ENCODE measurements at regions not wholly inside any gene's neighbourhood (a gene's known extent, or its start where the extent isn't known, plus 50 kb on each side); places are given as distances from the start of the nearest gene placed in this dataset.
A peak's percentile ranks its signal among the peaks of the same experiment; 100 is the strongest.

- Histone ChIP-seq H3K4me2 (ENCODE audit: insufficient read depth, low read length) (no peak overlapping the region), H3K4me3 (ENCODE audit: insufficient read depth, low read length) (no peak overlapping the region), H3K27me3 (ENCODE audit: insufficient read depth, low read length) (no peaks in the 10 kb centered on the region), H3K79me2 (ENCODE audit: insufficient read depth, low read length) (no peaks in the 10 kb centered on the region), H2AFZ (ENCODE audit: low read length) (no peak overlapping the region), H3K4me1 (ENCODE audit: insufficient read depth, low read length) (no peaks in the 10 kb centered on the region), H4K20me1 (ENCODE audit: insufficient read depth, low read length) (no peaks in the 10 kb centered on the region), H3K9me3 (ENCODE audit: low read depth, low read length) (no peaks in the 10 kb centered on the region), H3K36me3 (ENCODE audit: insufficient read depth, low read length) (no peaks in the 10 kb centered on the region), H3K27ac (ENCODE audit: low read depth, low read length) (no peak overlapping the region)
- no peak for DNase-seq (ENCODE audit: insufficient read length, low spot score, missing footprints)
- no peak for TF ChIP-seq CTCF (IDR thresholded peaks at IDR 0.05; ENCODE audit: extremely low read depth, low read depth, low read length)
Observed at GRCh38 chr9:16158093-16158492, 605.2 kb downstream of the CCDC171 start.

GRCh38 chr9:16161483-16161882 lies 608.6 kb downstream of the CCDC171 start:
- Histone ChIP-seq H2AFZ (ENCODE audit: low read length) (peak overlapping the region; percentile 38), H3K79me2 (ENCODE audit: insufficient read depth, low read length) (no peaks in the 10 kb centered on the region), H3K36me3 (ENCODE audit: insufficient read depth, low read length) (no peaks in the 10 kb centered on the region), H3K27me3 (ENCODE audit: insufficient read depth, low read length) (no peaks in the 10 kb centered on the region), H3K9me3 (ENCODE audit: low read depth, low read length) (no peaks in the 10 kb centered on the region), H3K4me2 (ENCODE audit: insufficient read depth, low read length) (no peak overlapping the region), H3K4me3 (ENCODE audit: insufficient read depth, low read length) (no peak overlapping the region), H3K27ac (ENCODE audit: low read depth, low read length) (no peak overlapping the region), H3K4me1 (ENCODE audit: insufficient read depth, low read length) (no peaks in the 10 kb centered on the region), H4K20me1 (ENCODE audit: insufficient read depth, low read length) (no peaks in the 10 kb centered on the region)
- no peak for TF ChIP-seq CTCF (IDR thresholded peaks at IDR 0.05; ENCODE audit: extremely low read depth, low read depth, low read length)
- DNase-seq (ENCODE audit: insufficient read length, low spot score, missing footprints): no peak

- no peaks in the 10 kb centered on the region for H3K27me3 ChIP-seq (ENCODE audit: insufficient read depth, low read length)
- TF ChIP-seq CTCF (IDR thresholded peaks at IDR 0.05; ENCODE audit: extremely low read depth, low read depth, low read length): no peak
- DNase-seq (ENCODE audit: insufficient read length, low spot score, missing footprints): no peak
- no peaks in the 10 kb centered on the region for H3K9me3 ChIP-seq (ENCODE audit: low read depth, low read length)
- H2AFZ ChIP-seq (ENCODE audit: low read length): no peak overlapping the region
- H3K36me3 ChIP-seq (ENCODE audit: insufficient read depth, low read length): no peaks in the 10 kb centered on the region
- H3K79me2 ChIP-seq (ENCODE audit: insufficient read depth, low read length): no peaks in the 10 kb centered on the region
- H3K4me3 ChIP-seq (ENCODE audit: insufficient read depth, low read length): no peak overlapping the region
- no peaks in the 10 kb centered on the region for H3K4me1 ChIP-seq (ENCODE audit: insufficient read depth, low read length)
- no peak overlapping the region for H3K4me2 ChIP-seq (ENCODE audit: insufficient read depth, low read length)
- no peak overlapping the region for H3K27ac ChIP-seq (ENCODE audit: low read depth, low read length)
- H4K20me1 ChIP-seq (ENCODE audit: insufficient read depth, low read length): no peaks in the 10 kb centered on the region
Observed at GRCh38 chr9:16170119-16170518, 617.3 kb downstream of the CCDC171 start.

- Histone ChIP-seq H3K4me2 (ENCODE audit: insufficient read depth, low read length) (no peak overlapping the region), H3K27me3 (ENCODE audit: insufficient read depth, low read length) (no peaks in the 10 kb centered on the region), H3K27ac (ENCODE audit: low read depth, low read length) (no peak overlapping the region), H3K4me3 (ENCODE audit: insufficient read depth, low read length) (no peak overlapping the region), H4K20me1 (ENCODE audit: insufficient read depth, low read length) (no peaks in the 10 kb centered on the region), H3K36me3 (ENCODE audit: insufficient read depth, low read length) (no peaks in the 10 kb centered on the region), H3K9me3 (ENCODE audit: low read depth, low read length) (no peaks in the 10 kb centered on the region), H2AFZ (ENCODE audit: low read length) (no peak overlapping the region), H3K79me2 (ENCODE audit: insufficient read depth, low read length) (no peaks in the 10 kb centered on the region), H3K4me1 (ENCODE audit: insufficient read depth, low read length) (no peaks in the 10 kb centered on the region)
- no peak for TF ChIP-seq CTCF (IDR thresholded peaks at IDR 0.05; ENCODE audit: extremely low read depth, low read depth, low read length)
- DNase-seq (ENCODE audit: insufficient read length, low spot score, missing footprints): no peak
Observed at GRCh38 chr9:16171911-16172310, 619.1 kb downstream of the CCDC171 start.

All from osteoblast (primary cell).